ENCODE measurements at regions not wholly inside any gene's neighbourhood (a gene's known extent, or its start where the extent isn't known, plus 50 kb on each side); places are given as distances from the start of the nearest gene placed in this dataset.
"Not testable (repeated sequence)": the region's sequence is repeated elsewhere in the genome, so short reads cannot be mapped to it uniquely, and the experiment has no call there.

DNA sequence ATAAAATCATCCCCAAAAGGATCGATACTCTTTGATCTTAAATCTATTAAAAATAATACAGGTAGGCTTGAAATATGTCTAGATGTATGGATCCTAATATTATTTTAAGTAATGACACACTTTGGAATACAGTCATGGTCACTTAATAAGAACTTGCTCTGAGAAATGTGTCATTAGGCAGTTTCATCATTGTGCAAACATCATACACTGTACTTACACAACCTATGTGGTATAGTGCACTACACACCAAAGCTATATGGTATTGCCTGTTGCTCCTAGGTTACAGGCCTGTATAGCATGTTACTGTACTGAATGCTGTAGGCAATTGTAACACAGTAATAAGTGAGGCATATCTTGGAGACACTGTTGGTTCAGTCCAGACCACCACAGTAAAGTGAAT is 307.1 kb downstream of the RAP2B start:
- H3K4me1 ChIP-seq = no peaks in the 10 kb centered on the region
- H3K4me3 ChIP-seq = no peak overlapping the region
- no peak for DNase-seq (ENCODE audit: low spot score in 2 of 2)
- H3K36me3 ChIP-seq = no peaks in the 10 kb centered on the region
- no peaks in the 10 kb centered on the region for H3K27me3 ChIP-seq
- H3K27ac ChIP-seq = no peak overlapping the region
- TF ChIP-seq EP300 (IDR thresholded peaks at IDR 0.05) (no peak), POLR2A (IDR thresholded peaks at IDR 0.05) (no peak), POLR2AphosphoS5 (IDR thresholded peaks at IDR 0.05) (no peak), CTCF (IDR thresholded peaks at IDR 0.05) (no peak)
- no peaks in the 10 kb centered on the region for H3K9me3 ChIP-seq
- WGBS = 100% methylated on average over 1 of the region's 1 CpG

GRCh38 chr3:153484842-153485241 is 322.8 kb downstream of the RAP2B start:
- Histone ChIP-seq H3K36me3 (no peaks in the 10 kb centered on the region), H3K27ac (no peak overlapping the region), H3K27me3 (no peaks in the 10 kb centered on the region), H3K9me3 (no peaks in the 10 kb centered on the region), H3K4me3 (no peak overlapping the region), H3K4me1 (no peaks in the 10 kb centered on the region)
- WGBS = 82% methylated on average over 3 of the region's 3 CpGs
- DNase-seq (ENCODE audit: low spot score in 2 of 2) = no peak
- TF ChIP-seq POLR2AphosphoS5 (IDR thresholded peaks at IDR 0.05) = no peak
- no peak for TF ChIP-seq EP300 (IDR thresholded peaks at IDR 0.05)
- TF ChIP-seq POLR2A (IDR thresholded peaks at IDR 0.05) = no peak
- TF ChIP-seq CTCF (IDR thresholded peaks at IDR 0.05) = no peak

DNA sequence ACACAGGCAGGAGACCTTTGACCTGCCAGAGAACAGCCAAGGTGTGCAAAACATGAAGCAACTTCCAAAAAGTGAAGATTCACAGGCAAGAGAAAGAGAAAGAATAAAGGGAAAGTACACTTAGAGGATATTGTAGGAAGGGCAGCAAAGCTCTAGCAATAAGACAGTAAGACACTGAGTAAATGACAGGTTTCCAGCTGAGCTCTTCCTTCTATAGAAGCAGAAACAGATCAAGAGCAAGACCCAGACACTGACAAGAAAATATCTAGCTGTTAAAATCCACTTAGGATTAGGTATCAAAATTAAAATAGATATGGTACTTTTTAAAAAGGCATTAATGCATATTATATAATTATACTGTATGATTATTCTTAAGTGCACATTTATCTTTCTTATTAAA is 333.4 kb downstream of the RAP2B start:
- DNase-seq (ENCODE audit: low spot score in 2 of 2) = no peak
- no peaks in the 10 kb centered on the region for H3K4me1 ChIP-seq
- H3K27ac ChIP-seq = no peak overlapping the region
- no peak overlapping the region for H3K4me3 ChIP-seq
- no peaks in the 10 kb centered on the region for H3K27me3 ChIP-seq
- no peaks in the 10 kb centered on the region for H3K9me3 ChIP-seq
- no peaks in the 10 kb centered on the region for H3K36me3 ChIP-seq
- no peak for TF ChIP-seq EP300 (IDR thresholded peaks at IDR 0.05)
- TF ChIP-seq POLR2A (IDR thresholded peaks at IDR 0.05) = no peak
- TF ChIP-seq POLR2AphosphoS5 (IDR thresholded peaks at IDR 0.05) = no peak
- TF ChIP-seq CTCF (IDR thresholded peaks at IDR 0.05) = no peak

GRCh38 chr3:153502682-153503081 is 340.7 kb downstream of the RAP2B start:
- Histone ChIP-seq H3K4me3 (no peak overlapping the region), H3K4me1 (no peaks in the 10 kb centered on the region), H3K27ac (no peak overlapping the region), H3K27me3 (no peaks in the 10 kb centered on the region), H3K36me3 (no peaks in the 10 kb centered on the region), H3K9me3 (no peaks in the 10 kb centered on the region)
- DNase-seq (ENCODE audit: low spot score in 2 of 2) = no peak
- WGBS = 56% methylated on average over 1 of the region's 1 CpG
- TF ChIP-seq CTCF (IDR thresholded peaks at IDR 0.05) (no peak), EP300 (IDR thresholded peaks at IDR 0.05) (no peak), POLR2A (IDR thresholded peaks at IDR 0.05) (no peak)

- Histone ChIP-seq H3K27me3 (no peaks in the 10 kb centered on the region), H3K36me3 (no peaks in the 10 kb centered on the region), H3K4me3 (no peak overlapping the region), H3K4me1 (no peaks in the 10 kb centered on the region), H3K9me3 (no peaks in the 10 kb centered on the region), H3K27ac (no peak overlapping the region)
- 92% methylated on average over 7 of the region's 7 CpGs for WGBS
- no peak for DNase-seq (ENCODE audit: low spot score in 2 of 2)
- TF ChIP-seq CTCF (IDR thresholded peaks at IDR 0.05) (no peak), POLR2AphosphoS5 (IDR thresholded peaks at IDR 0.05) (no peak), POLR2A (IDR thresholded peaks at IDR 0.05) (no peak), EP300 (IDR thresholded peaks at IDR 0.05) (no peak)
Measured at GRCh38 chr3:153503873-153504272, 341.8 kb downstream of the RAP2B start.

- H3K36me3 ChIP-seq; H3K9me3 ChIP-seq; H3K27ac ChIP-seq; H3K4me3 ChIP-seq; H3K4me1 ChIP-seq; H3K27me3 ChIP-seq; DNase-seq (ENCODE audit: low spot score in 2 of 2): not testable (repeated sequence)
- WGBS = 93% methylated on average over 11 of the region's 13 CpGs
Measured at GRCh38 chr3:153506205-153506604, 344.2 kb downstream of the RAP2B start.

DNA sequence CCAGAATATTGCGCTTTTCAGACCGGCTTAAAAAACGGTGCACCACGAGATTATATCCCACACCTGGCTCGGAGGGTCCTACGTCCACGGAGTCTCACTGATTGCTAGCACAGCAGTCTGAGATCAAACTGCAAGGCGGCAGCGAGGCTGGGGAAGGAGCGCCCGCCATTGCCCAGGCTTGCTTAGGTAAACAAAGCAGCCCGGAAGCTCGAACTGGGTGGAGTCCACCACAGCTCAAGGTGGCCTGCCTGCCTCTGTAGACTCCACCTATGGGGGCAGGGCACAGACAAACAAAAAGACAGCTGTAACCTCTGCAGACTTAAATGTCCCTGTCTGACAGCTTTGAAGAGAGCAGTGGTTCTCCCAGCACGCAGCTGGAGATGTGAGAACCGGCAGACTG is 344.7 kb downstream of the RAP2B start:
- not testable (repeated sequence) for DNase-seq (ENCODE audit: low spot score in 2 of 2); H3K36me3 ChIP-seq; H3K27me3 ChIP-seq; H3K9me3 ChIP-seq; H3K4me3 ChIP-seq; H3K4me1 ChIP-seq; H3K27ac ChIP-seq
- 88% methylated on average over 9 of the region's 15 CpGs for WGBS

Measured in suprapubic skin (tissue), 4 donors.